Kidney (tissue), 13 donors: ENCODE measurements at regions not wholly inside any gene's neighbourhood (a gene's known extent, or its start where the extent isn't known, plus 50 kb on each side); places are given as distances from the start of the nearest gene placed in this dataset.

Experiments used
- DNase-seq, 5 donors: peaks; one replicate each; pipeline ENCODE4 v3.0.0-alpha.2; 2013 to 2020
- FAIRE-seq: peaks from 2 replicates; lab custom pipeline; 2012; peaks lifted over from hg19 to GRCh38; lab: Jason Lieb, UNC
- H3K27ac ChIP-seq, 2 donors: one replicate each; pipeline ENCODE4 v1.7.0; 2013; ENCODE audit warnings: low read depth in 2 of 2, low read length in 2 of 2, inconsistent platforms in 1 of 2
- H3K27me3 ChIP-seq: one replicate; pipeline ENCODE4 v1.7.1; 2013; ENCODE audit warnings: low read length, inconsistent platforms; ENCODE audit not compliant: control insufficient read depth, insufficient read depth
- H3K36me3 ChIP-seq, 3 donors: one replicate each; pipeline versions ENCODE4 v1.7.0 to v1.7.1; 2013; ENCODE audit warnings: low read length in 3 of 3, control low read depth in 1 of 3, inconsistent platforms in 1 of 3; ENCODE audit not compliant: insufficient read depth in 3 of 3, control insufficient read depth in 2 of 3
- H3K4me1 ChIP-seq, 3 donors: one replicate each; pipeline versions ENCODE4 v1.7.0 to v1.7.1; 2013; ENCODE audit warnings: low read length in 3 of 3, inconsistent platforms in 1 of 3, low read depth in 1 of 3; ENCODE audit not compliant: control insufficient read depth in 2 of 3, insufficient read depth in 2 of 3
- H3K4me3 ChIP-seq, 3 donors: one replicate each; pipeline versions ENCODE4 v1.7.0 to v1.8.1; 2013; ENCODE audit warnings: low read length in 3 of 3, control low read depth in 1 of 3, inconsistent platforms in 1 of 3
- H3K9ac ChIP-seq, 3 donors: one replicate each; pipeline versions ENCODE4 v1.7.0 to v1.7.1; 2013; ENCODE audit warnings: low read length in 3 of 3, control low read depth in 1 of 3, inconsistent platforms in 1 of 3
- H3K9me3 ChIP-seq, 3 donors: one replicate each; pipeline versions ENCODE4 v1.7.0 to v1.7.1; 2013; ENCODE audit warnings: low read length in 3 of 3, control low read depth in 1 of 3, inconsistent platforms in 1 of 3; ENCODE audit not compliant: control insufficient read depth in 2 of 3, insufficient read depth in 1 of 3
- intact Hi-C: fragments of 100-400 bp; cut with DNase I; formaldehyde crosslinking; loops from one replicate; pipeline ENCODE4 v1.11.1; 2022
- TF ChIP-seq, protein P1 (sequence below): IDR thresholded peaks from 3 replicates; pipeline ENCODE4 v1.5.1; 2012; ENCODE audit warnings: mild to moderate bottlenecking, moderate library complexity, borderline replicate concordance; ENCODE audit not compliant: insufficient read depth; ENCODE audit errors: extremely low read depth
- donor health status: control.
- donor health status: control.
- donor health status: control.
- donor health status: control.
- donor health status: control.
- donor health status: DM: yes; HTN: yes; CAD: no.
- donor health status: Normal renal cell carcinoma (clear cell type).

DNA sequence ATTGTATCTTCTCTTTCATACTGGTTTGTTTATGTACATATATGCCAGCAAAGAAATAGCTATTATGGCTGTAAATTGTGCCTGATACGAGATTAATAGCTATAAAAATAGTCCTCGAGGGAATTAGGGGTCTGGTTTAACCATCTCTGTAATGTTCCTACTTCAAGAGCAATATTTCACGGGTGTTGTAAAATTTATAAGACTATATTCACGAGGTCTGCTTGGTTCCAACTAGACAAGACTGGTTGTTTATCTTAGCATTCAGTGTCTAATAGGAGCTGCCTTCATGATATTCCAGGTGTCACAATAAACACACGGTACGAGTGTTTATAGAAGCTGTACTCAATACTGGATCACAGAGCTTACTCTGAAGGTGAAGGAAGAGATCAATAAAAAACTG is 389.9 kb downstream of the SIPA1L2 start:
- DNase-seq = no peak

DNA sequence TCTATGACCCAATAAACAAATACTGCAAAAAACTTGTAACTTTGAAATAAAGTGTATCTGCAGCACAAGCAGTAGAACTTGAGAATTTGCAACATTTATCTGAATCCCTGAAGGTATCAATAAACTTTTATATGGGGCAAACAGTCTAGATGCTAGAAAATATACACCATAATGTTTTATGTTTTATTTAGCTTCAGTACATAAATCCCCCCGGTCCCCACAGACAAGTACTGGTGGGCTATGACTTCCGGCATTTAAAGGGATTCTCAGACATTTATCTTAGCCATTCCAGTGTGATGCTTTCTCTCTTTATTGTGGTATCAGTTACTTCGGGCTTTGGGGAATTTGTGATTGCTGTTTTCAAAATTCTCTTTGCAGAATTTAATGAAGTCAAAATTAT is 390.4 kb downstream of the SIPA1L2 start:
- Histone ChIP-seq H3K9ac (no peak overlapping the region), H3K27ac (no peak overlapping the region), H3K4me3 (no peak overlapping the region), H3K27me3 (no peaks in the 10 kb centered on the region), H3K4me1 (no peaks in the 10 kb centered on the region), H3K9me3 (peaks cover 0 to 4% (median 0%) of the 10 kb centered on the region in 3 donors), H3K36me3 (no peaks in the 10 kb centered on the region)
- TF ChIP-seq, protein P1, sequence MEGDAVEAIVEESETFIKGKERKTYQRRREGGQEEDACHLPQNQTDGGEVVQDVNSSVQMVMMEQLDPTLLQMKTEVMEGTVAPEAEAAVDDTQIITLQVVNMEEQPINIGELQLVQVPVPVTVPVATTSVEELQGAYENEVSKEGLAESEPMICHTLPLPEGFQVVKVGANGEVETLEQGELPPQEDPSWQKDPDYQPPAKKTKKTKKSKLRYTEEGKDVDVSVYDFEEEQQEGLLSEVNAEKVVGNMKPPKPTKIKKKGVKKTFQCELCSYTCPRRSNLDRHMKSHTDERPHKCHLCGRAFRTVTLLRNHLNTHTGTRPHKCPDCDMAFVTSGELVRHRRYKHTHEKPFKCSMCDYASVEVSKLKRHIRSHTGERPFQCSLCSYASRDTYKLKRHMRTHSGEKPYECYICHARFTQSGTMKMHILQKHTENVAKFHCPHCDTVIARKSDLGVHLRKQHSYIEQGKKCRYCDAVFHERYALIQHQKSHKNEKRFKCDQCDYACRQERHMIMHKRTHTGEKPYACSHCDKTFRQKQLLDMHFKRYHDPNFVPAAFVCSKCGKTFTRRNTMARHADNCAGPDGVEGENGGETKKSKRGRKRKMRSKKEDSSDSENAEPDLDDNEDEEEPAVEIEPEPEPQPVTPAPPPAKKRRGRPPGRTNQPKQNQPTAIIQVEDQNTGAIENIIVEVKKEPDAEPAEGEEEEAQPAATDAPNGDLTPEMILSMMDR = no peak
- FAIRE-seq (no peak), DNase-seq (peak in 2 of 5 donors; percentile 41 to 42)
- intact Hi-C loops = no loop called here

More for the DNA sequence above, 389.9 kb downstream of the SIPA1L2 start:
- TF ChIP-seq, protein P1 = no peak
- H3K27ac ChIP-seq = no peak overlapping the region
- no peak overlapping the region for H3K4me3 ChIP-seq
- no peak for FAIRE-seq
- no peaks in the 10 kb centered on the region for H3K36me3 ChIP-seq
- H3K4me1 ChIP-seq = no peaks in the 10 kb centered on the region
- intact Hi-C loops = no loop called here
- H3K9ac ChIP-seq = no peak overlapping the region
- H3K27me3 ChIP-seq = no peaks in the 10 kb centered on the region
- peaks cover 0 to 4% (median 0%) of the 10 kb centered on the region in 3 donors for H3K9me3 ChIP-seq

DNA sequence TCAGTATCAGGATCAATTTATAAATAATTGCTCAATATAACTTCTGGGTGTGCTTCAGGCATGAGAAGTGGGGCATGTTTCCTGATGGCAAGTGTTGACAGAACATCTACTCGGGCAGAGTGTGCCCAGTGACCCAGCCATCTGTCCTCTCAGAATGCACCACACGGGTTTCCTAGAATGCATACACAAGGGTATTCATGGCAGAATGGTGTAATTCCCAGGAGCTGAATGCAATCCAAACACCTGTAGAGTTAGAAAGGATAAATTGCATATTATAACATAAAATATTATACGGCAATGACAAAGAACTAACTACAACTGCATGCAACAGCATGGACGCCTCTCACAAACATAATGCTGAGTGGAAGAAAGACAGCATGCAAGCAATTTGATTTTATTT is 391.9 kb downstream of the SIPA1L2 start:
- TF ChIP-seq, protein P1 = no peak
- FAIRE-seq = no peak
- no peaks in the 10 kb centered on the region for H3K36me3 ChIP-seq

DNA sequence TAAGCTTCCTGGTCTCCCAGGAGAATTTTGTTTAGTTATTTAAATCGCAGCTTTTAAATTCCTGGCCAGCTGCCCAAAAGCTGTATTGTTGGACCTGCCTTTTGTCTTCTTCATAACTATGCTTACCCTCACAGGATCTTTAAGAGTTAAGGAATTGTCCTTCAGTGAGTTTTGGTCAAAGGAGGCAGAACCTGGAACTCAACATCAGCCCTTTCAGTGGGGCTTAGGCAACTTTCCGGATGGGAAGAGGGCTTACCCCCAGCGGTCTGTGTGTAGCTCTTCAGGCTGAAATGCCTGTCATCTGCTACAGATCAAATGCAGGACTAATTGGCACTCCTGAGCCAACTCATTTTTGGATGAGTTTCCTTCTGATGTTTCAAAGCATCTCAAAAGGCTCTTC is 402.6 kb downstream of the SIPA1L2 start:
- Histone ChIP-seq H3K9me3 (no peaks in the 10 kb centered on the region), H3K27me3 (no peaks in the 10 kb centered on the region), H3K4me3 (no peak overlapping the region), H3K27ac (no peak overlapping the region), H3K4me1 (no peaks in the 10 kb centered on the region), H3K9ac (no peak overlapping the region), H3K36me3 (no peaks in the 10 kb centered on the region)
- intact Hi-C loops = no loop called here
- DNase-seq (no peak), FAIRE-seq (no peak)
- TF ChIP-seq, protein P1 = no peak

More for the DNA sequence above, 391.9 kb downstream of the SIPA1L2 start:
- Histone ChIP-seq H3K4me1 (no peaks in the 10 kb centered on the region), H3K27ac (no peak overlapping the region), H3K4me3 (no peak overlapping the region), H3K9me3 (peaks cover 0 to 4% (median 0%) of the 10 kb centered on the region in 3 donors), H3K27me3 (no peaks in the 10 kb centered on the region), H3K9ac (no peak overlapping the region)
- intact Hi-C loops = no loop called here
- no peak for DNase-seq
